ENCODE measurements at regions not wholly inside any gene's neighbourhood (a gene's known extent, or its start where the extent isn't known, plus 50 kb on each side); places are given as distances from the start of the nearest gene placed in this dataset.
A peak's percentile ranks its signal among the peaks of the same experiment; 100 is the strongest.

DNA sequence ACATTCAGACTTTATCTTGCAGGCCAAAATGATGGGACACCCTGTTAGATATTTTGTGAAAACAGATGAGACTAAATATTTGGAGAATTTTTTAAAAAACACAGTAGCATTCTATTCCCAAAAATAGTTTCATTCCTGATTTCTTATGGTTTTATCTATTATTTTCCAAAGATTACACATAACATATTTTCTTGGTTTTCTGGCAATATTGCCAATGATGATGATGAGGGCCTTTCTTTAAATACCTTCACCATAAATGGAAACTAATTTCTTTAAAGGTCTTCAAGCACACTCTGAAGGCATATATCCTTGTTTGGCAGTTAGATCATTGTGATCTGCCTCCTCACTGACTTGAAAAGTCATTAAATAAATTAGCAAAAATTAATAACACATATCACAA is 522.3 kb upstream of the LUZP2 start:
- no peak for DNase-seq (ENCODE audit: low read depth in 4 of 4, low spot score in 3 of 4)

- DNase-seq (ENCODE audit: low read depth in 4 of 4, low spot score in 3 of 4), result no peak
Observed at GRCh38 chr11:23976426-23976825, 520.4 kb upstream of the LUZP2 start.

DNA sequence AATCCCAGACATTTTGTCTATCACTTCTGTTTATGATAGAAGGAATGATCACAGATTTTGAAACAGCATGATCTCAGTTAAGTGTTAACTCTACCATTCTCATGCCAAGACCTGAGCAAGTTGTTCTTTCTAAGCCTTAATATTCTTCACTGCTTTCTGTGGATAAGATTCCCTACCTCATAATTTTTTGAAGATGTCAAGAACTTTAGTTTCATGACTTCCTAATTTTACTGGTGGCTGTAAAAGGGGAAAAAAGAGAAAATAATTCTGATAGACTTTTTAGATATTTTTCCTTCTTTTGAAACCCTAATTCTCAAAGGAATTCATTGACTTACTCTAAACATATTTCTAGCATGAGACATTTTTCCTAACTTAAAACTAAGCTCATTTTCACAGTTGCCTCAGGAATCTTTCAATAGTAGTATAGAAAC is 520.0 kb upstream of the LUZP2 start:
- no peak for DNase-seq (ENCODE audit: low read depth in 4 of 4, low spot score in 3 of 4)

DNA sequence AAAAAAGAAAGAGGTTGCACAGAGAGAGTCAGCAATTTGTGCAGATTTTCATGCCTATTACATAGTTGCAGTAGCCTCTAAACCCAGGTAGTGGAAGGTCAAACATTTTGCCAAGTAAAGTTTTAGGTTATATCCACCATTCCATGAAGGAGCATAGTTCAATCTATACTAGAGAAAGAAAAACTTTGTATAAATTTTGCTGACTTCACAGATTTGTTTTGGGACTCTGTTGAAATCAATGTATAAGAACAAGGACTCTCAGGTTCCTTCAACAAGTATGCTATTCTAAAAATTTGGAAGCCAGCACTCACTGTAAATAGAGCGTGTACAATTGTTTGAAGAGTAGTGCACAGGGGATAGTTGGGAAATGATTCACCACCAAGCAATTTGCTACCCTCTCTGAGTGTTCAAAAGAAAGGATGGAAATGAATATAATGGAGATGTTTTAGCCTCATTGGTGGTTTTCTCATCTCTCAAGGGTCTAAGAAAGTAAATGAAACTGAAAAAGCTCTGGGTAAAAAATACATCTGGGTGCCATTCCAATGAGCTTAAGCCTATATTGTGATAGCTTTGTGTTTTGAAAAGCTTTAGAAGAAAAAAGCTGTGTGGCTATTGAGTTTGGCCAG is 508.4 kb upstream of the LUZP2 start:
- DNase-seq (ENCODE audit: low read depth in 4 of 4, low spot score in 3 of 4), result no peak

GRCh38 chr11:23990346-23991164 is 506.3 kb upstream of the LUZP2 start:
- no peak for DNase-seq (ENCODE audit: low read depth in 4 of 4, low spot score in 3 of 4)

DNA sequence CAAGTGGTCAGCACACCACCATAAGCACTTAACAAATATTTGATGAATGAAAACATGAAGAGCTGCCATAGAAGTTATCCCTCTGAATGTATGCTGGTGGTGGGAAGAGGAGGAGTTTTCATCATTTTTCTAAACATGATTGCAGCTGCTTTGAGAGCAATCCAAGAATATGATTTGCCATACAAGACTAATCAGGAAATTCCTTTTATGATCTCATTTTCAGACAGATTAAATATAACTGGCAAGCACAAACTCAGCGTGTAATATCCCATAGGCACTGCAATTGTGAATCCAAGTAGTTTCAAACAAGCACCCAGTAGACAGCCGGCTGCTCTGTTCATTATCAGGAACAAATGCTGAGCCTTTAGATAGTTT is 505.7 kb upstream of the LUZP2 start:
- no peak for DNase-seq (ENCODE audit: low read depth in 4 of 4, low spot score in 3 of 4)

DNA sequence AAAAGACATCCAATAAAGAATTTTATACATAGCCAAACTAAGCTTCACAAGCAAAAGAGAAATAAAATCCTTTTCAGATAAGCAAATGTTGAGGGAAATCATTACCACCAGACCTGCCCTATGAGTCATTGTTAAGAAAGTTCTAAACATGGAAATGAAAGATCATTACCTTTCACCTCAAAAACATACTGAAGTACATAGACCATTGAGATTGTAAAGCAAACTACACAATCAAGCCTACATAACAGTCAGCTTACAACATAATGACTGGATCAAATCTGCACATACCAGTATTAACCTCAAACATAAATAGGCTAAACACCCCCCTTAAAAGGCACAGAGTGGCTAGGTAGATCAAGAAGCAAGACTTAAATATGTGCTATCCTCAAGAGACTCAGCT is 501.0 kb upstream of the LUZP2 start:
- no peak for DNase-seq (ENCODE audit: low read depth in 4 of 4, low spot score in 3 of 4)

GRCh38 chr11:23997356-23997755 is 499.5 kb upstream of the LUZP2 start:
- DNase-seq (ENCODE audit: low read depth in 4 of 4, low spot score in 3 of 4), result no peak

DNA sequence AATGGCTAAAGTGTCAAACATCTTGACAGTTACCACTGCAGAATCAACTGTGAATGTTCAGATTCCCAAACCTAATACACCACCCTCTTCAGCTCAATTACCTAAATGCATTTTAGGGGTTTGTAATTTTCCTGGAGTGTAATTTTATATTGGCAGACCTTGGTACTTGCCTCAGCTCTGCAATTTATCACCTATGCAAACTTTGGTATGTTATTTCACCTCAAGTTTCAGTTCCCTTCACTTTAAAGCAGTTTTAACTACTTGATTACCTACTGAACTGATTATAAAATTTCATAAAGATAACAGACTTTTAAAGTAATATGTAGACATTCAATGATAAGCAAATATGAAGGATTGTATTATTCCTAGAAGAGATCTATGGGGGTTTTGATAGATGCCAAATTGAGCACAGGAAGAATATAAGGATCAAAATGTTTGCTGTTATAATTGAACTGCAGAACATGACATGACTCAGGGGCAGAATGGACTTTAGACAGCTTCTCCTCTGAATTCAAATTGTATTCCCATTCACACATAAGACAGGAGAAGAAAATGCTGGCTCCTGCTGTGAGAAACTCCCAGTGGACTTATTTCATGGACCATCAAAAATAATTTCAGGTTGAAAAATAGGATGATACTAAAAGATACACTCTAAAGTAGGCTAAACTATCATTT is 491.5 kb upstream of the LUZP2 start:
- no peak for DNase-seq (ENCODE audit: low read depth in 4 of 4, low spot score in 3 of 4)

GRCh38 chr11:24043842-24044241 is 453.0 kb upstream of the LUZP2 start:
- no peak for DNase-seq (ENCODE audit: low read depth in 4 of 4, low spot score in 3 of 4)

GRCh38 chr11:24046731-24047130 is 450.1 kb upstream of the LUZP2 start:
- no peak for DNase-seq (ENCODE audit: low read depth in 4 of 4, low spot score in 3 of 4)

GRCh38 chr11:24056051-24056450 is 440.8 kb upstream of the LUZP2 start:
- DNase-seq (ENCODE audit: low read depth in 4 of 4, low spot score in 3 of 4), result no peak

DNA sequence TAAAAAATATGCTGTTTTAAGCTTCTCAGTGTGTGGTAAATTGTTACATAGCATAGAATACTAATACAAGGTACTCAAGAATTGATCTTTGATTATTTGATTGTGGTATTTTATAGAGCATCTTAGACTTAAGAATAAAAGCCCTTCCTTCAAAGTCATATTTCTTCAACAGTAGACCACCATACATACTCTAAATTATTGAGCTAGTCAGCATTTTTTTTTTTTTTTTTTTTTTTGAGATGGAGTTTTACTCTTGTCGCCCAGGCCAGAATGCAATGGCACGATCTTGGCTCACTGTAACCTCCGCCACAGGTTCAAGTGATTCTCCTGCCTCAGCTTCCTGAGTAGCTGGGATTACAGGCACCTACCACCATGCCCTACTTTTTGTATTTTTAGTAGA is 436.7 kb upstream of the LUZP2 start:
- no peak for DNase-seq (ENCODE audit: low read depth in 4 of 4, low spot score in 3 of 4)

GRCh38 chr11:24064309-24064903 is 432.4 kb upstream of the LUZP2 start:
- no peak for DNase-seq (ENCODE audit: low read depth in 4 of 4, low spot score in 3 of 4)

DNA sequence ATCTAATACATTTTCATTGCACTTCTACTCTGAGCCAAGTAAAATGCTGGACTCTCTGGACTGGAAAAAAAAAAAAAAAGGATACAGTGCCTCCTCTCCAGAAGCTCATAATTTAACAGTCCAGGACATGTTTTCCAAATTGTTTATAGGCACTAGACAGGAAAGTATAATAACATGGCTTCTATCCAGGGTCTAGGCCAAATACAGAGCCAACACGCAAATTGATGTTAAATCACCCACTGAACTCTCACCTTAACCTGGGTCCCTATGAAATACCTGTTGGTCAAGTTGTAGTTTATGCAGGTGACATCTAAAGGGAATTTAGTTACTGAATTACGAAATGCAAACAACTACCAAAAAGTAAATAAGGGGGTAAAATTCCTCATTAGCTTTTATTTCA is 428.7 kb upstream of the LUZP2 start:
- DNase-seq (ENCODE audit: low read depth in 4 of 4, low spot score in 3 of 4), result no peak

DNA sequence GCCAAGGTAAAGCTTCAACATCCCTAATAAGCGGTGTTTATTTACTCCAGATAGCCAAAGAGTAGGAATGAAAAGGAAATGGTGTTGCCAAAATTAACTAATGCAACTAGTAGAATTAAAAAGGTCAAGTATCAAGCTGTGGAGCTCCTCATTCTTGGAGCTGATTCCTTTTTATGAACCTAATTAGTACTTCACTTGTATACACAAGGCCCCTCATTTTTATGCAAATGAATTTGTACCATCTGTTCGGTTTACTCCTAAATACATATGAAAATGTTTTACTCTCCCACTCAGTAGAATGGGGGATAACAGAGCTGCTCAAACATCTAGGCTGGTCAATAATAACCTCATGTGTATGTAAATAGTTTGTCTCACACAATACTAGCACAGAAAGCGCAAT is 426.4 kb upstream of the LUZP2 start:
- DNase-seq (ENCODE audit: low read depth in 4 of 4, low spot score in 3 of 4), result no peak

GRCh38 chr11:24078018-24078417 is 418.8 kb upstream of the LUZP2 start:
- DNase-seq (ENCODE audit: low read depth in 4 of 4, low spot score in 3 of 4), result no peak

DNA sequence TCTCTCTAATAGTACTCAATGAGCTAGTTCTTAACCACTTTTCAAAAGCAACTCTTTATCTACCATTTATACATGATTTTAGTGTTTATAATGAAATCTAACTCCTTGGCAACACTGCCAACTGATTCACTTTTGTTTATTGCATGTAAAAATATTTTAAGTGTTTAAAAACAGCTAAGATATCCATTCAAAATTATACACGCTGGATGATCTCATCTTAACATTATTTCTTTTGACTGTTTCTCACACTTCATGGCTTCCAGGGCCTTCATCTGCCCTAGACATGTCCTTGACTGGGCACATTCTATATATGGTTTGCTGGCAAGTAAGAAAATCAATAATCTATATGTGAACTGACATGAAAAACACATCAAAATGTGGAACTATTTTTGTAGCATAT is 414.6 kb upstream of the LUZP2 start:
- no peak for DNase-seq (ENCODE audit: low read depth in 4 of 4, low spot score in 3 of 4)

DNA sequence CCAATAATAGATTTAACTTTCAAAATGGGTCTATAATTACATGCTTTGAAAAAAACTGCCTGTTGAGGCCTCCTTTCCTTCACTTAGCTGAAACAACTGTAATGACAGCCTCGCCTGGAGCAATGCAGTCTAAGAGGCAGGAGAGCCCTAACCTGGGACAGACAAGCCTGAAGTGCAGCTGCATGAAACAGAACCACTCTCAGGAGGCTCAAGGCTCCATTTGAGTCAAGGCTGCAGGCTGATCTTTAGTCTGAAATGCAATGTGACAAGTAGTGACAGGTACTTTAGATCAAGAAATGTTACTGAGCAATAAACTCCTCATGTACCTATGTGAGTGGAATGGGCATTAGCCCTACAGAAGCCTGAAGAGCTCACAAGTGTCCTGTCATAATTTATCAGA is 414.0 kb upstream of the LUZP2 start:
- no peak for DNase-seq (ENCODE audit: low read depth in 4 of 4, low spot score in 3 of 4)

DNA sequence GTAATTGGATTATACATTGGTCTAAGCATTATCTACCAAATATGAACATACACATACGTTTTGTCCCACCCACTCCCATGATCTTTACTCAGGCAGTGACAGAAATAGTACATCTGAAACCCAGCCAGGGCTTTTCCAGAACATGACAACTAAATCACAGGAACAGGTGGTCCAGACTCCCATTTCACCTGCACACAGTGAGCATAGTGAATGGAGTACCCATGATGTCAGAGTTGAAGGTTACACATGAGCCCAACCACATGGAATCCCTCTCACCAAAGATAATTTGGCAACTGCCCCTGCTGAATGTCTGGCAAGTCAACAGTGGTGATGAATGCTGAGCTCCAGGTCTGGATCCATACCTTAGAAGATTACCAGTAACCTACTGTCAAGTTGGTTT is 411.9 kb upstream of the LUZP2 start:
- no peak for DNase-seq (ENCODE audit: low read depth in 4 of 4, low spot score in 3 of 4)

DNA sequence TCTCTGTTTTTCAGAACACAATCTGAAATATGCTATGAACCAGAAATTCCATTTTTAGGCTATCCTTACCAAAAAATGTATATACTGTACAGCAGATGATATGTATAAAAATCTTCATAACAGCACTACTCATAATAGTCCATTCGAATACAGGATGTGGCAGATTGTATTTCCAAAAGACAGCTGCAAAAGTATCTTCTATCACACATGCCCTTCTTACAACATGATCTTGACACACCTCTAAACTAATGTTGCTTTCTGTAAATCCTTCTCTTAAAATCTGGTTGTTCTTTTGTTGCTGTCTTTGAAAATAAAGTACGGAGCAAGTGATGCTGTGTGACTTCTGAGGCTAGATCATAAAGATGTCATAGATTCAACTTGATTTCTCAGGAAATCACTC is 409.9 kb upstream of the LUZP2 start:
- peak in 1 of 4 donors; percentile 2 for DNase-seq (ENCODE audit: low read depth in 4 of 4, low spot score in 3 of 4)

- DNase-seq (ENCODE audit: low read depth in 4 of 4, low spot score in 3 of 4), result no peak
Observed at GRCh38 chr11:24091594-24091993, 405.3 kb upstream of the LUZP2 start.
